Lung (tissue), 11 donors: ENCODE measurements at regions not wholly inside any gene's neighbourhood (a gene's known extent, or its start where the extent isn't known, plus 50 kb on each side); places are given as distances from the start of the nearest gene placed in this dataset.

Experiments used
- ATAC-seq: fragments of 200-7000 bp; cut with Tn5 transposase; one replicate; pipeline ENCODE4 v1.9.1; 2020; ENCODE audit warnings: moderate number of reproducible peaks; ENCODE audit not compliant: insufficient read depth, low FRiP score
- DNase-seq, 3 donors: peaks; one replicate each; pipeline ENCODE4 v3.0.0-alpha.2; 2013 to 2017
- H3K27ac ChIP-seq, 2 donors: one replicate each; pipeline ENCODE4 v1.5.1; 2013; ENCODE audit warnings: mild to moderate bottlenecking in 2 of 2, moderate library complexity in 2 of 2, control low read depth in 1 of 2, inconsistent platforms in 1 of 2, low read depth in 1 of 2, low read length in 1 of 2
- H3K27me3 ChIP-seq, 3 donors: one replicate each; pipeline ENCODE4 v1.5.1; 2013; ENCODE audit warnings: low read length in 2 of 3; ENCODE audit not compliant: control insufficient read depth in 3 of 3, insufficient read depth in 3 of 3
- H3K36me3 ChIP-seq, 4 donors: one replicate each; pipeline ENCODE4 v1.5.1; 2013; ENCODE audit warnings: low read length in 4 of 4, mild to moderate bottlenecking in 1 of 4, moderate library complexity in 1 of 4; ENCODE audit not compliant: control insufficient read depth in 4 of 4, insufficient read depth in 4 of 4
- H3K4me1 ChIP-seq, 5 donors: one replicate each; pipeline ENCODE4 v1.5.1; 2013; ENCODE audit warnings: low read length in 5 of 5, mild to moderate bottlenecking in 2 of 5, moderate library complexity in 1 of 5; ENCODE audit not compliant: control insufficient read depth in 5 of 5, insufficient read depth in 5 of 5
- H3K4me3 ChIP-seq: one replicate; pipeline ENCODE4 v1.5.1; 2013; ENCODE audit warnings: mild to moderate bottlenecking, control low read depth, moderate library complexity
- H3K9ac ChIP-seq, 2 donors: one replicate each; pipeline ENCODE4 v1.5.1; 2013; ENCODE audit warnings: low read length in 2 of 2, control low read depth in 1 of 2; ENCODE audit not compliant: insufficient read depth in 1 of 2
- H3K9me3 ChIP-seq, 4 donors: one replicate each; pipeline ENCODE4 v1.5.1; 2013; ENCODE audit warnings: low read length in 3 of 4, mild to moderate bottlenecking in 1 of 4, moderate library complexity in 1 of 4; ENCODE audit not compliant: control insufficient read depth in 4 of 4, insufficient read depth in 3 of 4
- CTCF ChIP-seq: IDR thresholded peaks from 2 replicates; pipeline ENCODE4 v1.5.1; 2012; ENCODE audit warnings: mild to moderate bottlenecking; ENCODE audit errors: control extremely low read depth, extremely low read depth
- WGBS, 2 donors: extraction: QIAGEN DNeasy Blood & Tissue Kit; methylation state at CpG; one replicate each; pipeline ENCODE4 v1.1.7; 2013; 5-methylcytosine and 5-hydroxymethylcytosine counted together
- donor health status: control.
- donor health status: control.
- donor health status: Bipolar disorder and iron deficiency.
- donor health status: healthy.
- donor health status: DM: yes; HTN: yes; CAD: no.

GRCh38 chr16:88299751-88300462 lies 82.9 kb upstream of the ZNF469 start:
- peaks cover 0 to 17% (median 0%) of the 10 kb centered on the region in 4 donors for H3K9me3 ChIP-seq
- no peak for DNase-seq
- H3K27ac ChIP-seq = no peak overlapping the region
- WGBS, 2 donors = 84 to 88% methylated on average over 19 of the region's 19 CpGs
- no peak for ATAC-seq
- peaks cover 0 to 14% (median under 1%) of the 10 kb centered on the region in 5 donors for H3K4me1 ChIP-seq
- peaks cover 0 to 8% (median 0%) of the 10 kb centered on the region in 3 donors for H3K27me3 ChIP-seq
- TF ChIP-seq CTCF = no peak
- no peaks in the 10 kb centered on the region for H3K36me3 ChIP-seq
- H3K4me3 ChIP-seq = no peak overlapping the region
- H3K9ac ChIP-seq = no peak overlapping the region

GRCh38 chr16:88300463-88300835 lies 82.3 kb upstream of the ZNF469 start:
- Histone ChIP-seq H3K9ac (no peak overlapping the region), H3K4me1 (peaks cover 0 to 17% (median 6%) of the 10 kb centered on the region in 5 donors), H3K4me3 (no peak overlapping the region), H3K27me3 (peaks cover 0 to 8% (median 0%) of the 10 kb centered on the region in 3 donors), H3K9me3 (peaks cover 0 to 21% (median 0%) of the 10 kb centered on the region in 4 donors), H3K27ac (no peak overlapping the region), H3K36me3 (no peaks in the 10 kb centered on the region)
- DNase-seq (no peak), ATAC-seq (no peak)
- WGBS, 2 donors = 87 to 88% methylated on average over 12 of the region's 12 CpGs
- no peak for TF ChIP-seq CTCF

- Histone ChIP-seq H3K4me1 (peaks cover 0 to 17% (median 11%) of the 10 kb centered on the region in 5 donors), H3K9me3 (peaks cover 0 to 21% (median 0%) of the 10 kb centered on the region in 4 donors), H3K36me3 (no peaks in the 10 kb centered on the region), H3K4me3 (no peak overlapping the region), H3K9ac (no peak overlapping the region), H3K27me3 (peaks cover 0 to 5% (median 0%) of the 10 kb centered on the region in 3 donors), H3K27ac (no peak overlapping the region)
- TF ChIP-seq CTCF = no peak
- ATAC-seq (no peak), DNase-seq (no peak)
- 83 to 86% methylated on average over 11 of the region's 11 CpGs for WGBS, 2 donors
Observed at GRCh38 chr16:88301431-88301830, 81.3 kb upstream of the ZNF469 start.
